ENCODE measurements at regions not wholly inside any gene's neighbourhood (a gene's known extent, or its start where the extent isn't known, plus 50 kb on each side); places are given as distances from the start of the nearest gene placed in this dataset.

DNA sequence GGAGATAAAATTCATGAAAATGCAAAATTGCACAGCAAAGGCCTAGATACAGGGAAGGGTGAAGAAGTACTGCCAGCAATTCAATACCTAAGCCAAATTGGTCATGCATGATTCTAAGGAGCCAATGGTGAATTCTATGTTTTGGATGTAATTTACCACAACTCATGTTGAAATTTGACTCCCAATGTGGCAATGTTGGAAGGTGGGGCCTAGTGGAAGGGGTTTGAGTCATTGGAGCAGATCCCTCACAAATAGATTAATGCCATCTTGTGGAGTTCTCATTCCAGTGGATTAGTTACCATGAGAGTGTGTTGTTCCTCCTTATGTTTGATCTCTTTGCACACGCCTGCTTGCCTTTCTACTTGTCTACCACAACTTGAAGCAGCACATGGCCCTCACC, 194.0 kb upstream of the ALG10 start:
- no peaks in the 10 kb centered on the region for H3K9me2 ChIP-seq (ENCODE audit: insufficient read depth)
- H3K4me1 ChIP-seq (ENCODE audit: control insufficient read depth in 1 of 2, insufficient read depth in 2 of 2, low read length in 2 of 2): no peaks in the 10 kb centered on the region
- no peaks in the 10 kb centered on the region for H3K36me3 ChIP-seq (ENCODE audit: control insufficient read depth in 1 of 2, insufficient read depth in 2 of 2, low read length in 2 of 2)
- no peak overlapping the region for H3K4me3 ChIP-seq (replicated peaks in 1 of 2; ENCODE audit: low read depth in 1 of 2, low read length in 2 of 2)
- no TSS peak for BruUV-seq (replicated peaks)
- H3K9ac ChIP-seq (ENCODE audit: low read length): no peak overlapping the region
- no peak for TF ChIP-seq EGR1 (IDR thresholded peaks at IDR 0.05; ENCODE audit: low read depth)
- TF ChIP-seq, protein P1, sequence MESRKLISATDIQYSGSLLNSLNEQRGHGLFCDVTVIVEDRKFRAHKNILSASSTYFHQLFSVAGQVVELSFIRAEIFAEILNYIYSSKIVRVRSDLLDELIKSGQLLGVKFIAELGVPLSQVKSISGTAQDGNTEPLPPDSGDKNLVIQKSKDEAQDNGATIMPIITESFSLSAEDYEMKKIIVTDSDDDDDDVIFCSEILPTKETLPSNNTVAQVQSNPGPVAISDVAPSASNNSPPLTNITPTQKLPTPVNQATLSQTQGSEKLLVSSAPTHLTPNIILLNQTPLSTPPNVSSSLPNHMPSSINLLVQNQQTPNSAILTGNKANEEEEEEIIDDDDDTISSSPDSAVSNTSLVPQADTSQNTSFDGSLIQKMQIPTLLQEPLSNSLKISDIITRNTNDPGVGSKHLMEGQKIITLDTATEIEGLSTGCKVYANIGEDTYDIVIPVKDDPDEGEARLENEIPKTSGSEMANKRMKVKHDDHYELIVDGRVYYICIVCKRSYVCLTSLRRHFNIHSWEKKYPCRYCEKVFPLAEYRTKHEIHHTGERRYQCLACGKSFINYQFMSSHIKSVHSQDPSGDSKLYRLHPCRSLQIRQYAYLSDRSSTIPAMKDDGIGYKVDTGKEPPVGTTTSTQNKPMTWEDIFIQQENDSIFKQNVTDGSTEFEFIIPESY (IDR thresholded peaks at IDR 0.05; ENCODE audit: extremely low read depth, insufficient replicate concordance, low read length): no peak
- no peak for TF ChIP-seq CBX3 (IDR thresholded peaks at IDR 0.05; ENCODE audit: low read depth)
- no peak for TF ChIP-seq RAD21 (IDR thresholded peaks at IDR 0.05; ENCODE audit: low read depth)
- TF ChIP-seq, protein P2, sequence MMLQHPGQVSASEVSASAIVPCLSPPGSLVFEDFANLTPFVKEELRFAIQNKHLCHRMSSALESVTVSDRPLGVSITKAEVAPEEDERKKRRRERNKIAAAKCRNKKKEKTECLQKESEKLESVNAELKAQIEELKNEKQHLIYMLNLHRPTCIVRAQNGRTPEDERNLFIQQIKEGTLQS (IDR thresholded peaks at IDR 0.05): no peak
- H3K79me2 ChIP-seq (ENCODE audit: insufficient read depth, low read length): no peaks in the 10 kb centered on the region
- ChIA-PET POLR2A (no interaction called here), RAD21 (ENCODE audit: low non-redundant PET in 1 of 2, low total read pairs in 2 of 2, uncharacterized antibody in 2 of 2, unreplicated experiment in 2 of 2) (no interaction called here), CTCF (no interaction called here)
- ATAC-seq (no peak), DNase-seq (ENCODE audit: low read depth, low spot score) (no peak)
- no peaks in the 10 kb centered on the region for H3K27me3 ChIP-seq (ENCODE audit: insufficient read depth, low read length)
- H3K4me2 ChIP-seq (ENCODE audit: low read length): no peak overlapping the region
- peaks cover 6 to 33% of the 10 kb centered on the region in 2 experiments; a peak in 2 of 4 replicates for H3K9me3 ChIP-seq (ENCODE audit: control insufficient read depth in 1 of 2, insufficient read depth in 1 of 2, low read depth in 1 of 2, low read length in 2 of 2)
- H2AFZ ChIP-seq (ENCODE audit: low read depth, low read length, poor library complexity, severe bottlenecking): no peak overlapping the region
- intact Hi-C loops (cut with micrococcal nuclease): no loop called here
- H4K20me1 ChIP-seq (ENCODE audit: insufficient read depth): no peaks in the 10 kb centered on the region
- no peak overlapping the region for H3K27ac ChIP-seq (ENCODE audit: low read depth, low read length)

GRCh38 chr12:33830070-33830469, 192.2 kb upstream of the ALG10 start:
- intact Hi-C loops (cut with micrococcal nuclease): no loop called here
- H3K9me2 ChIP-seq (ENCODE audit: insufficient read depth): no peaks in the 10 kb centered on the region
- H3K4me3 ChIP-seq (replicated peaks in 1 of 2; ENCODE audit: low read depth in 1 of 2, low read length in 2 of 2): no peak overlapping the region
- ATAC-seq (no peak), DNase-seq (ENCODE audit: low read depth, low spot score) (no peak)
- ChIA-PET CTCF (no interaction called here), RAD21 (ENCODE audit: low non-redundant PET in 1 of 2, low total read pairs in 2 of 2, uncharacterized antibody in 2 of 2, unreplicated experiment in 2 of 2) (no interaction called here), POLR2A (no interaction called here)
- no peak for TF ChIP-seq EZH2 (IDR thresholded peaks at IDR 0.05)
- TF ChIP-seq POLR2A (IDR thresholded peaks at IDR 0.05; ENCODE audit: borderline replicate concordance, extremely low read depth, insufficient read depth, insufficient read length): no peak
- TF ChIP-seq, protein P1 (IDR thresholded peaks at IDR 0.05; ENCODE audit: extremely low read depth, insufficient replicate concordance, low read length): no peak
- TF ChIP-seq CTCF (IDR thresholded peaks at IDR 0.05 in 2 of 3, conservative IDR thresholded peaks at IDR 0.05 in 1 of 3; ENCODE audit: borderline replicate concordance in 1 of 3, insufficient read depth in 1 of 3, low read depth in 2 of 3, low read length in 2 of 3): no peak
- TF ChIP-seq, protein P3, sequence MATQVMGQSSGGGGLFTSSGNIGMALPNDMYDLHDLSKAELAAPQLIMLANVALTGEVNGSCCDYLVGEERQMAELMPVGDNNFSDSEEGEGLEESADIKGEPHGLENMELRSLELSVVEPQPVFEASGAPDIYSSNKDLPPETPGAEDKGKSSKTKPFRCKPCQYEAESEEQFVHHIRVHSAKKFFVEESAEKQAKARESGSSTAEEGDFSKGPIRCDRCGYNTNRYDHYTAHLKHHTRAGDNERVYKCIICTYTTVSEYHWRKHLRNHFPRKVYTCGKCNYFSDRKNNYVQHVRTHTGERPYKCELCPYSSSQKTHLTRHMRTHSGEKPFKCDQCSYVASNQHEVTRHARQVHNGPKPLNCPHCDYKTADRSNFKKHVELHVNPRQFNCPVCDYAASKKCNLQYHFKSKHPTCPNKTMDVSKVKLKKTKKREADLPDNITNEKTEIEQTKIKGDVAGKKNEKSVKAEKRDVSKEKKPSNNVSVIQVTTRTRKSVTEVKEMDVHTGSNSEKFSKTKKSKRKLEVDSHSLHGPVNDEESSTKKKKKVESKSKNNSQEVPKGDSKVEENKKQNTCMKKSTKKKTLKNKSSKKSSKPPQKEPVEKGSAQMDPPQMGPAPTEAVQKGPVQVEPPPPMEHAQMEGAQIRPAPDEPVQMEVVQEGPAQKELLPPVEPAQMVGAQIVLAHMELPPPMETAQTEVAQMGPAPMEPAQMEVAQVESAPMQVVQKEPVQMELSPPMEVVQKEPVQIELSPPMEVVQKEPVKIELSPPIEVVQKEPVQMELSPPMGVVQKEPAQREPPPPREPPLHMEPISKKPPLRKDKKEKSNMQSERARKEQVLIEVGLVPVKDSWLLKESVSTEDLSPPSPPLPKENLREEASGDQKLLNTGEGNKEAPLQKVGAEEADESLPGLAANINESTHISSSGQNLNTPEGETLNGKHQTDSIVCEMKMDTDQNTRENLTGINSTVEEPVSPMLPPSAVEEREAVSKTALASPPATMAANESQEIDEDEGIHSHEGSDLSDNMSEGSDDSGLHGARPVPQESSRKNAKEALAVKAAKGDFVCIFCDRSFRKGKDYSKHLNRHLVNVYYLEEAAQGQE (IDR thresholded peaks at IDR 0.05; ENCODE audit: low read depth): no peak
- TF ChIP-seq EGR1 (IDR thresholded peaks at IDR 0.05; ENCODE audit: low read depth): no peak
- H3K4me1 ChIP-seq (ENCODE audit: control insufficient read depth in 1 of 2, insufficient read depth in 2 of 2, low read length in 2 of 2): no peaks in the 10 kb centered on the region
- no peak overlapping the region for H2AFZ ChIP-seq (ENCODE audit: low read depth, low read length, poor library complexity, severe bottlenecking)
- no peaks in the 10 kb centered on the region for H3K36me3 ChIP-seq (ENCODE audit: control insufficient read depth in 1 of 2, insufficient read depth in 2 of 2, low read length in 2 of 2)
- H3K27ac ChIP-seq (ENCODE audit: low read depth, low read length): no peak overlapping the region
- no TSS peak for BruUV-seq (replicated peaks)
- no peak overlapping the region for H3K4me2 ChIP-seq (ENCODE audit: low read length)
- no peaks in the 10 kb centered on the region for H3K79me2 ChIP-seq (ENCODE audit: insufficient read depth, low read length)
- H3K9ac ChIP-seq (ENCODE audit: low read length): no peak overlapping the region
- H3K27me3 ChIP-seq (ENCODE audit: insufficient read depth, low read length): no peaks in the 10 kb centered on the region
- H4K20me1 ChIP-seq (ENCODE audit: insufficient read depth): no peaks in the 10 kb centered on the region
- H3K9me3 ChIP-seq (ENCODE audit: control insufficient read depth in 1 of 2, insufficient read depth in 1 of 2, low read depth in 1 of 2, low read length in 2 of 2): peaks cover 5 to 37% of the 10 kb centered on the region in 2 experiments; a peak in 2 of 4 replicates

All from HCT116 (cell line).